ENCODE measurements at regions not wholly inside any gene's neighbourhood (a gene's known extent, or its start where the extent isn't known, plus 50 kb on each side); places are given as distances from the start of the nearest gene placed in this dataset.
"Not testable (repeated sequence)": the region's sequence is repeated elsewhere in the genome, so short reads cannot be mapped to it uniquely, and the experiment has no call there.

GRCh38 chr14:105952222-105952621 lies 425.8 kb downstream of the TMEM121 start:
- H3K36me3 ChIP-seq = no peaks in the 10 kb centered on the region
- no peak overlapping the region for H3K4me3 ChIP-seq
- DNase-seq = no peak
- H3K27me3 ChIP-seq = no peaks in the 10 kb centered on the region
- no peaks in the 10 kb centered on the region for H3K9me3 ChIP-seq

DNA sequence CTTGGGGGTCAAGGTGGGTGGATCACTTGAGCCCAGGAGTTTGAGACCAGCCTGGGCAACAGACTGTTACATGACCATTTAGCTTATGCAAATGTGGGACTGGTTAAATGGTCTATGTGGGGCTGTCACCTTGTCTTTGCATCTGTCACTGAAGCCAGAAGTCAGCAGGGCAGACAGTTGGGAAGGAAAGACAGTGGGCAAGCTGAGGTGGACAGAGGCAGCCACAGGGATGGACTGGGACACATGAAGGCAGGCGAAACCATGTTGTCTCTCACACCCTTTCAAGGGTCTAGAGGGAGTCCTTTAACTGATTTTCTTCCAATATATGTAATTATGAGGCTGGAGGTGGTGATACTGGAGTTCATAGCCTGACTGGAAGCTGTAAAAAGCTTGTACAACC lies 426.4 kb downstream of the TMEM121 start:
- DNase-seq = no peak
- Histone ChIP-seq H3K9me3 (no peaks in the 10 kb centered on the region), H3K4me3 (no peak overlapping the region), H3K36me3 (no peaks in the 10 kb centered on the region), H3K27me3 (no peaks in the 10 kb centered on the region)

- not testable (repeated sequence) for H3K27me3 ChIP-seq, H3K36me3 ChIP-seq, H3K9me3 ChIP-seq, DNase-seq, H3K4me3 ChIP-seq
Measured at GRCh38 chr14:105961625-105962024, 435.2 kb downstream of the TMEM121 start.

- H3K4me3 ChIP-seq = no peak overlapping the region
- H3K36me3 ChIP-seq = no peaks in the 10 kb centered on the region
- no peaks in the 10 kb centered on the region for H3K9me3 ChIP-seq
- no peak for DNase-seq
- no peaks in the 10 kb centered on the region for H3K27me3 ChIP-seq
Measured at GRCh38 chr14:105962532-105962931, 436.1 kb downstream of the TMEM121 start.

- Histone ChIP-seq H3K4me3 (no peak overlapping the region), H3K9me3 (no peaks in the 10 kb centered on the region), H3K36me3 (no peaks in the 10 kb centered on the region), H3K27me3 (no peaks in the 10 kb centered on the region)
- DNase-seq = no peak
Measured at GRCh38 chr14:105968291-105968690, 441.9 kb downstream of the TMEM121 start.

GRCh38 chr14:105969026-105969425 lies 442.6 kb downstream of the TMEM121 start:
- not testable (repeated sequence) for DNase-seq, H3K9me3 ChIP-seq, H3K36me3 ChIP-seq, H3K4me3 ChIP-seq, H3K27me3 ChIP-seq

GRCh38 chr14:105970821-105971220 lies 444.4 kb downstream of the TMEM121 start:
- not testable (repeated sequence) for H3K36me3 ChIP-seq, H3K27me3 ChIP-seq, H3K9me3 ChIP-seq, H3K4me3 ChIP-seq, DNase-seq

DNA sequence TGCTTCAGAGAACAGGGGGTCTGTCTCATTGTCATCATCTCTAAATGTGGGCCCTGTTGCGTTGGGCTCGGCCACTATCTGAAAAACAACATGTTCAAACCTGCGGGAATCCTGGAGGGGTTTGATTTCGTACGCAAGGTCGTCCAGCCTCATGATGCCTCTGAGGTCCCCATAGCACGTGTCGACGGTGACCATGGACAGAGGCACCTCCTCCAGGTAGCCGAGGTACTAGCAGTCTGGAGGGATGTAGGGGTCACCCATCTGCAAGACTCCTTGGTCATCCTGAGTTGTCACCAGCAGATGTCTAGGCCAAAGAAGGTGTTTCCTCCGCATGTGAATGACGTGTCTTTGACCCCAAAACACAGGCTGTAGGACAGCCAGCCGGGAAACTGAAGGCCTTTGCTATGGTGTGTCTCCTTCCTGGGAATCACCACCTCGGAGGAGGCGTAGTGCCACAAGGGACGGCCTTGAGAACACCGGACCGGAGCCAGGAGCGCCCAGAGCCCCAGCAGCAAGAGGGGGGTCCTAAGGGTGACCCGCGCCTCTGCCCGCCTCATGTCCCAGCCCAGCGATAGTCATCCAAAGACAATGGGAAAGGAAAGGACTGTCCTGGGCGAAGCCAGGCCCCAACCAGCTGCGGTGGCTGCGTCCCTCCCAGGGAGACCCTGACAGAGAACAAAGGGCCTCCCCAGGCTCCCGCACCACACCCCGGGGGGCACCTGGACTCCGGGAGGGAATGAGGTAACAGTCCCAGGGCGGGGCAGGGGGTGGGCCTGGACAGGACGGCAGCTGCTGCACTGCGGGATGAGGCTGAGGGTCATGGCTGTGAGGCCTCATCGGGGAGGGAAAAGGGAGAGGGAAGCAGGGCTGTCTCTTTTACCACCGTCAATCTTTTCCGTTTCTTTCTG lies 445.5 kb downstream of the TMEM121 start:
- H3K27me3 ChIP-seq = no peaks in the 10 kb centered on the region
- H3K4me3 ChIP-seq = no peak overlapping the region
- H3K9me3 ChIP-seq = no peaks in the 10 kb centered on the region
- DNase-seq = no peak
- H3K36me3 ChIP-seq = no peaks in the 10 kb centered on the region

DNA sequence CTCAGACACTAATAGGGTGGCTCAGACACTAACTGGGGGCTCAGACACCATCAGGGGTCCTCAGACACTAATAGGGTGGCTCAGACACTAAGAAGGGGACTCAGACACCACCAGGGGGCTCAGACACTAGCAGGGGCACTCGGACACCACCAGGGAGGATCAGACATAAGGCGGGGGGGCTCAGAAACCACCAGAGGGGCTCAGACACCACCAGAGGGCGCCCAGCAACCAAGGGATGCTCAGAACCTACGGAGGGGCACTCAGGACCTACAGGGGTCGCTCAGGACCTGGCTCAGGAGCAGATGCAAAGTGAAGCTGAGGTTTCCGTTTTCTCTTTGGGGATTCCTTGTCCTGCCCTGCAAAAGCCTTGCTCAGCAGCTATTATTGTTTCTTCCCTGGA lies 448.5 kb downstream of the TMEM121 start:
- DNase-seq = peak; percentile 33
- no peaks in the 10 kb centered on the region for H3K36me3 ChIP-seq

DNA sequence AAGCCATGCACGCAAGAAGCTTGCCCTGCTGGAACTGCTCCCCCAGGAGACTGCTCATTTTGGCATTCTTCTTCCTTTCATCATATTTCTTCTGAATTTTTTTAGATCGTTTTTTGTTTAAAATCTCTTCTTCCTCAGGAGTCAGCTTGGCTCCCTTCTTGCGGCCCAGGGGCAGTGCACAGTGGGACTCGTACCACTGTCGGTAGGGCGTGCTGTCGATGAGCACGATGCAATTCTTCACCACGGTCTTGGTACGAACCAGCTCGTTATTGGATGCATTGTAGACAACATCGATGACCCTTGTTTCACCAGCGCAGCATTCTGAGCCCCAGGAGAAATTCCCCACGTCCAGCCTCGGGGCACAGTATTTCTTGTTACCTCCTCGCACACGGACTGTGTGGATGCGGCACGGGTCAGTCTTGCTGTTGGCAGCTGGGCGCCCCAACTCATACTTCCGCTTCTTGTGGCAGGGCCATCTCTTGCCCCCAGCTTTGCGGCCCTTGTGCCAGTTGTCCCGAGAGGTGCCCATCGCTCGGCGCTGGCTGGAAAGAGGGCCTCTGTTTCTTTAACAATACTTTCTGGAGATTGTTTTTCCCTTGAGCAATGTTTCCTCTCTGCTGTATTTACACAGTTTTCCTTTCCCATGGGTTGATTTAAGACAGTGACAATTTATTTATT lies 452.4 kb downstream of the TMEM121 start:
- H3K36me3 ChIP-seq = no peaks in the 10 kb centered on the region
- H3K4me3 ChIP-seq = no peak overlapping the region
- DNase-seq = no peak
- H3K9me3 ChIP-seq = no peaks in the 10 kb centered on the region
- no peaks in the 10 kb centered on the region for H3K27me3 ChIP-seq

More for the DNA sequence above, 448.5 kb downstream of the TMEM121 start:
- H3K27me3 ChIP-seq = no peaks in the 10 kb centered on the region
- no peak overlapping the region for H3K4me3 ChIP-seq
- H3K9me3 ChIP-seq = no peaks in the 10 kb centered on the region

DNA sequence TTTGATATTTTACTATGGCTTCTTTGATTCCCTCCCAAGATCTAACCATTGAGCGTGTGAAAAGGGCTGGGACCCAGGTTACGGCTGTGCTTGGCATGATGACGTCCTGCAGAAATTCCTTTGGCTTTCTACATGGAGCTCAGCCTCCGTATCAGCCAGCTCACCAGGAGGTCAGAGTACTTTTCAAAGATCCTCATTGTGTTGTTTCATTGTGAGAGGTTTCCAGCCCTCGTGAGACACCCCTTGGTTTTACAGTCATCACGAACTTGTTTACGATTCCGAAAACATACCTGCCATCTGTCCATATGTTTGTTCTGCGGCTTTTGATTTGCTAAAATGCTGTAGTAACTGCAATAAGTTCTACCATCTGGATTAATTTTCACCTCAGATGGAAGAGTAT lies 453.1 kb downstream of the TMEM121 start:
- Histone ChIP-seq H3K9me3 (no peaks in the 10 kb centered on the region), H3K36me3 (no peaks in the 10 kb centered on the region), H3K4me3 (no peak overlapping the region), H3K27me3 (no peaks in the 10 kb centered on the region)
- no peak for DNase-seq

DNA sequence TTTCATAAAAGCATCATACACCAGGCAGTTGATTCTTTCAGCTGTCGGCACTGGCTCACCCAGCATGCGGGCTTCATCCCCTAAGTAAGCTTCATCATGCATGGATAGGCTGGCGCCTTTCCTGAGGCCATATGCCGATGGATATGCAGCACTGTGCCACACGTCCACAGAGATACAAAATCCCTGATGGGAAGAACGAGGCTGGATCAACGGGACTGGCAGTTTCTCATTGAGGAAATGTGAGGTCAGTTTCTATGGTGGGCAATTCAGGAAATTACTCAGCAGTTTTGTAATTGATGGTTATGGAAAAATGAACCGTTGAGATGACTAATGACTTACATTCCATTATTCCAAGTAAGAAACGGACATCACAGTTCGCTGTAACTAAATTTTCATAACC lies 453.8 kb downstream of the TMEM121 start:
- Histone ChIP-seq H3K36me3 (no peaks in the 10 kb centered on the region), H3K9me3 (no peaks in the 10 kb centered on the region), H3K4me3 (no peak overlapping the region), H3K27me3 (no peaks in the 10 kb centered on the region)
- DNase-seq = peak; percentile 80

- H3K9me3 ChIP-seq, H3K36me3 ChIP-seq, H3K4me3 ChIP-seq, H3K27me3 ChIP-seq, DNase-seq: not testable (repeated sequence)
Measured at GRCh38 chr14:105981517-105982302, 455.3 kb downstream of the TMEM121 start.

- no peaks in the 10 kb centered on the region for H3K27me3 ChIP-seq
- DNase-seq = no peak
- H3K4me3 ChIP-seq = no peak overlapping the region
- H3K36me3 ChIP-seq = no peaks in the 10 kb centered on the region
- H3K9me3 ChIP-seq = no peaks in the 10 kb centered on the region
Measured at GRCh38 chr14:105982664-105983063, 456.3 kb downstream of the TMEM121 start.

- no peak for DNase-seq
- Histone ChIP-seq H3K27me3 (no peaks in the 10 kb centered on the region), H3K36me3 (no peaks in the 10 kb centered on the region), H3K9me3 (no peaks in the 10 kb centered on the region), H3K4me3 (no peak overlapping the region)
Measured at GRCh38 chr14:105986894-105987284, 460.5 kb downstream of the TMEM121 start.

DNA sequence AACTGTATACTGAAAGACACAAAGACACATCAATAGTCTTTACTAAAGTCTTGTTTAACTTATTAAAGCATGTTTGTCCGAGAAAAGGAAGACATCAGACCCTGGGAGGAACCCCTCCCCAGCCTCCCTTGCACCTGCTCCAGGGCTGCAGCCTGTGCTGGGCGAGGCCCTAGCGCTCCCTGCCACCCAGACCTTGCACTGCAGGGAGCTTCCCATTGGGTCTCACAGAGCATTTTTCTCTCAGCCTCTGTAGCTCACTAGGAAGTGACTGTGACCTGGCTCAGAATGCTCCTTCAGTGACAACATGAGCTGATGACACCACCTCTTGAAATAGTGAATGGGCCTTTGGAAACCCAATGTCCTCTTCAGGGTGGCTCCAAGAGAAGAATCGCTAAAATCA lies 461.2 kb downstream of the TMEM121 start:
- H3K36me3 ChIP-seq = no peaks in the 10 kb centered on the region
- no peak for DNase-seq
- H3K9me3 ChIP-seq = no peaks in the 10 kb centered on the region
- H3K27me3 ChIP-seq = no peaks in the 10 kb centered on the region
- no peak overlapping the region for H3K4me3 ChIP-seq

DNA sequence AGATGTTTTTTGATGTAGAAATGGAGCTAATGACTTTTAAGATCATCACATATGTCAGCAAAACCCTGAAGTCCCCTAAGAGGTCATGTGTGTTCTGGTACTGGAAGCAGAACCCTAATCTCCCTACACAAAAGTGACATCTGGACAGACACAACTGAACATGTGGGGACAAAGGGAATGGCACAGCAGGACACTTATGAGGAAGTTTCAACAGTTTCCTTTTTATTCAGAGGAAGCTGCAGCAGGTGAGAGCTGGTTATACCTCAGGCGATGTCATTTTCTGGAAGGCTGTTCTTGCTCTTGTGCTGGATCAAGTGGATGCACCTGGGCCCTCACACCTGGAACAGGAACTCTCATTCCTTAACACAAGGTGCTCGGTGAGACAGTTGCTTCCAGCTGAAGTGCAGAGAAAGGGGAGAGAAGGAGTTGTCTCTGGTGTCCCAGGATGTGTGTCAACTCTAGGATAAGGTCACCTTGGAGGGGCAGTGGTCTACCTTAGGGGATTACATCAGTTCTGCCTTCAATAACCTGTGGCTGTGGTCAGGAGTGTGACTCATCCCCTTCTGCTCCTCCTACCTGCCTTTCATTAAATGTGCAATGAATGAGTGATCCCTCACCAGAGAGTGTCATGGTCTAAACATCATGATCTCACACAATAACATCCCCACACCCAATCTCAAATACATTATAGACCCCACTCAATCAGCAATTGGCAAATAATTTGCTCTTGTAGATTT lies 463.4 kb downstream of the TMEM121 start:
- no peak for DNase-seq
- H3K9me3 ChIP-seq = no peaks in the 10 kb centered on the region
- H3K4me3 ChIP-seq = no peak overlapping the region
- no peaks in the 10 kb centered on the region for H3K36me3 ChIP-seq
- no peaks in the 10 kb centered on the region for H3K27me3 ChIP-seq
